ENCODE measurements at regions not wholly inside any gene's neighbourhood (a gene's known extent, or its start where the extent isn't known, plus 50 kb on each side); places are given as distances from the start of the nearest gene placed in this dataset.

GRCh38 chr5:174295702-174296436 is 250.4 kb downstream of the NSG2 start:
- Mint-ChIP-seq H3K27me3 (peaks cover 5% of the 10 kb centered on the region), H3K4me1 (no peaks in the 10 kb centered on the region)

GRCh38 chr5:174300118-174300940 is 254.8 kb downstream of the NSG2 start:
- DNase-seq (no peak), ATAC-seq (ENCODE audit: low read depth) (no peak)
- H3K36me3 Mint-ChIP-seq: no peaks in the 10 kb centered on the region
- no peak overlapping the region for H3K4me3 Mint-ChIP-seq
- POLR2A ChIA-PET: no interaction called here
- peaks cover 4% of the 10 kb centered on the region for H3K9me3 Mint-ChIP-seq
- no peaks in the 10 kb centered on the region for H3K4me1 Mint-ChIP-seq
- peaks cover 6% of the 10 kb centered on the region for H3K27me3 Mint-ChIP-seq
- no peak overlapping the region for H3K27ac Mint-ChIP-seq

More at GRCh38 chr5:174295702-174296436, 250.4 kb downstream of the NSG2 start:
- Mint-ChIP-seq H3K36me3 (no peaks in the 10 kb centered on the region), H3K4me3 (no peak overlapping the region), H3K27ac (no peak overlapping the region), H3K9me3 (peaks cover 5% of the 10 kb centered on the region)
- ATAC-seq (ENCODE audit: low read depth) (no peak), DNase-seq (no peak)
- POLR2A ChIA-PET: no interaction called here

- H3K27me3 Mint-ChIP-seq: peaks cover 9% of the 10 kb centered on the region
These were observed 255.6 kb downstream of the NSG2 start for GRCh38 chr5:174300941-174301761.

GRCh38 chr5:174301848-174302625 is 256.5 kb downstream of the NSG2 start:
- Mint-ChIP-seq H3K27me3 (peaks cover 9% of the 10 kb centered on the region), H3K4me3 (no peak overlapping the region), H3K36me3 (no peaks in the 10 kb centered on the region), H3K27ac (no peak overlapping the region), H3K9me3 (peaks cover 4% of the 10 kb centered on the region), H3K4me1 (no peaks in the 10 kb centered on the region)
- POLR2A ChIA-PET: no interaction called here
- ATAC-seq (ENCODE audit: low read depth) (no peak), DNase-seq (no peak)

More at GRCh38 chr5:174300941-174301761, 255.6 kb downstream of the NSG2 start:
- POLR2A ChIA-PET: no interaction called here
- DNase-seq (no peak), ATAC-seq (ENCODE audit: low read depth) (no peak)
- Mint-ChIP-seq H3K9me3 (peaks cover 4% of the 10 kb centered on the region), H3K36me3 (no peaks in the 10 kb centered on the region), H3K27ac (no peak overlapping the region), H3K4me3 (no peak overlapping the region), H3K4me1 (no peaks in the 10 kb centered on the region)

- H3K27ac Mint-ChIP-seq: no peak overlapping the region
- H3K4me1 Mint-ChIP-seq: no peaks in the 10 kb centered on the region
- peaks cover 9% of the 10 kb centered on the region for H3K27me3 Mint-ChIP-seq
- H3K9me3 Mint-ChIP-seq: peaks cover 1% of the 10 kb centered on the region
- DNase-seq (no peak), ATAC-seq (ENCODE audit: low read depth) (no peak)
- no peak overlapping the region for H3K4me3 Mint-ChIP-seq
- H3K36me3 Mint-ChIP-seq: no peaks in the 10 kb centered on the region
- POLR2A ChIA-PET: no interaction called here
These were observed 257.5 kb downstream of the NSG2 start for GRCh38 chr5:174303035-174303434.

- ATAC-seq (ENCODE audit: low read depth) (no peak), DNase-seq (no peak)
- Mint-ChIP-seq H3K4me3 (no peak overlapping the region), H3K36me3 (no peaks in the 10 kb centered on the region), H3K4me1 (no peaks in the 10 kb centered on the region), H3K9me3 (no peaks in the 10 kb centered on the region), H3K27ac (no peak overlapping the region), H3K27me3 (peaks cover 9% of the 10 kb centered on the region)
- POLR2A ChIA-PET: no interaction called here
These were observed 258.0 kb downstream of the NSG2 start for GRCh38 chr5:174303437-174304045.

GRCh38 chr5:174305241-174305681 is 259.8 kb downstream of the NSG2 start:
- Mint-ChIP-seq H3K36me3 (no peaks in the 10 kb centered on the region), H3K27me3 (peaks cover 7% of the 10 kb centered on the region), H3K4me3 (no peak overlapping the region), H3K4me1 (no peaks in the 10 kb centered on the region), H3K9me3 (no peaks in the 10 kb centered on the region), H3K27ac (no peak overlapping the region)
- ATAC-seq (ENCODE audit: low read depth) (no peak), DNase-seq (no peak)
- POLR2A ChIA-PET: no interaction called here

GRCh38 chr5:174306345-174307030 is 261.0 kb downstream of the NSG2 start:
- POLR2A ChIA-PET: no interaction called here
- ATAC-seq (ENCODE audit: low read depth) (no peak), DNase-seq (no peak)
- H3K9me3 Mint-ChIP-seq: no peaks in the 10 kb centered on the region
- no peak overlapping the region for H3K4me3 Mint-ChIP-seq
- H3K4me1 Mint-ChIP-seq: no peaks in the 10 kb centered on the region
- no peaks in the 10 kb centered on the region for H3K36me3 Mint-ChIP-seq
- no peak overlapping the region for H3K27ac Mint-ChIP-seq
- peaks cover 11% of the 10 kb centered on the region for H3K27me3 Mint-ChIP-seq

- ATAC-seq (ENCODE audit: low read depth): no peak
- DNase-seq: no peak
- no peak overlapping the region for H3K4me3 Mint-ChIP-seq
- POLR2A ChIA-PET: no interaction called here
- H3K4me1 Mint-ChIP-seq: no peaks in the 10 kb centered on the region
- no peak overlapping the region for H3K27ac Mint-ChIP-seq
- no peaks in the 10 kb centered on the region for H3K9me3 Mint-ChIP-seq
- H3K27me3 Mint-ChIP-seq: peaks cover 11% of the 10 kb centered on the region
- no peaks in the 10 kb centered on the region for H3K36me3 Mint-ChIP-seq
These were observed 261.5 kb downstream of the NSG2 start for GRCh38 chr5:174307031-174307408.

- Mint-ChIP-seq H3K27ac (no peak overlapping the region), H3K27me3 (peaks cover 14% of the 10 kb centered on the region), H3K9me3 (no peaks in the 10 kb centered on the region), H3K4me1 (no peaks in the 10 kb centered on the region), H3K4me3 (no peak overlapping the region), H3K36me3 (no peaks in the 10 kb centered on the region)
- DNase-seq (no peak), ATAC-seq (ENCODE audit: low read depth) (no peak)
- POLR2A ChIA-PET: no interaction called here
These were observed 262.3 kb downstream of the NSG2 start for GRCh38 chr5:174307656-174308271.

- Mint-ChIP-seq H3K27ac (no peak overlapping the region), H3K27me3 (peaks cover 15% of the 10 kb centered on the region), H3K4me1 (no peaks in the 10 kb centered on the region), H3K9me3 (no peaks in the 10 kb centered on the region), H3K36me3 (no peaks in the 10 kb centered on the region), H3K4me3 (no peak overlapping the region)
- POLR2A ChIA-PET: no interaction called here
- ATAC-seq (ENCODE audit: low read depth) (no peak), DNase-seq (no peak)
These were observed 263.8 kb downstream of the NSG2 start for GRCh38 chr5:174309131-174309795.

All from activated naive CD8-positive, alpha-beta T cell treated with anti-CD3 and anti-CD28 coated beads, Interleukin-2, amount 10 ng/mL, durations not matched to agents 7 days and 5 days (primary cell).